HuH-7.5 (cell line): ENCODE measurements at regions not wholly inside any gene's neighbourhood (a gene's known extent, or its start where the extent isn't known, plus 50 kb on each side); places are given as distances from the start of the nearest gene placed in this dataset.
"Not testable (repeated sequence)": the region's sequence is repeated elsewhere in the genome, so short reads cannot be mapped to it uniquely, and the experiment has no call there.

Experiments used
- DNase-seq: peaks from one replicate; pipeline ENCODE4 v3.0.0; 2011; ENCODE audit warnings: low spot score

GRCh38 chr15:84152381-84152979 lies 83.1 kb upstream of the GOLGA6L4 start:
- not testable (repeated sequence) for DNase-seq

DNA sequence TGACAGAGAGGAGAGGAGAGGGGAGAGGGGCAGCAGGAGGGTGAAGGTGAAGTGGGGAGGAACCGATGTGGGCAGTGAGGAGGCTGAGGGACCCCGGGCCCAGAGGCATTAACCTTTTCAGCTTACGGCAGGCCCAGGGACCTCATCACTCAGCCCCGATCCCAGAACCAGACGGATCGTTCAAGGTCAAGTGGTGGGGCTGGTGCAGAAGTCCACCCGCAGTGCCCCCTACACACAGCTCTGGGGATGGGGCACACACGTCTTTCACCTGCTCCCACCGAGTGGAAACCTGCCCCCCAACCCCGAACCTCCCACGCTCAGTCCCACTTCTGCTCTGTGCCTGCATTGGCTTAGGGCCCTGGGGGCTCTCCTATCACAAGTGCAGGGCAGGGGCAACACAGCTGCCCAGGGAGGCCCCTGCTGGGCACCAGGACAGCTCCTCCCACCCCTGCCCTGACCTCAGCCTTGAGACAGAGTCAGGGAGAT lies 81.9 kb upstream of the GOLGA6L4 start:
- not testable (repeated sequence) for DNase-seq

DNA sequence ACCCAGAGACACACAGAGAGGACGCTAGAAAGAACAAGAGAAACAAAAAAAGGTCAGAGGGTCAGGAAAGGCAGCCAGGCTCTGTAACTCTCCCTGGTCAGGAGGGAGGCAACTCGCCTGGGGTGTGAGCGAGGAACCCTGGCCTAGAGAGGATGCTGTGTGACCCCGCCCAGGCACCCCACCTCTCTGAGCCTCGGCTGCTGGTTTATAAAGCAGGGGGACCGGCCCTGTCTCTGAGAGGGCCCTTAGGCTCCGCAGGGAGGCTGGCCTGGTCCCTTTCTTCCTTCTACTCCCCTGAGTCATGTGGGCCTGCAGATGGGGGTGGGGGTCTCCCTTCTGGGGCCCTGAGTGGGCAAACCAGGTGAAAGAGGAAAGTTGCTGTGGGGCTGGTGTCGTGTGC lies 81.3 kb upstream of the GOLGA6L4 start:
- not testable (repeated sequence) for DNase-seq

DNA sequence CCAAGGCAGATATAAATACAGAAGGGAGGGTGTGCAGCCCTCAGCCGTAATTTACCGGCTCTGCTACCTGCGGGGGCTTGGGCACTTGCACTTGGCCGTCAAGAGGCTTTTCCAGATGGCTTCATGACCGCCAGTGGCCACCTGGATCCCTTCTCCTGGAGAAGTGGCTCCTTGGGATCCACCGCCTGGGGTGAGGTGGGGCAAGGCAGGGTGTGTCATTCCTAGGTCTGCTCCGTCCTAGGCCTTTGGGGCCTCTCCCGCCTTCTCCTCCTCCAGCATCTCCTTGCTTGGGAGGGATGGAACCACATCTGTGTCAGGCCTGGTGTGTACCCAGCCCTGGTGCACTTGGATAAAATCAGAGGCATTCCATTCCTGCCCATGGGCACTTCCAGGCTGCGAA lies 80.8 kb upstream of the GOLGA6L4 start:
- DNase-seq = not testable (repeated sequence)

DNA sequence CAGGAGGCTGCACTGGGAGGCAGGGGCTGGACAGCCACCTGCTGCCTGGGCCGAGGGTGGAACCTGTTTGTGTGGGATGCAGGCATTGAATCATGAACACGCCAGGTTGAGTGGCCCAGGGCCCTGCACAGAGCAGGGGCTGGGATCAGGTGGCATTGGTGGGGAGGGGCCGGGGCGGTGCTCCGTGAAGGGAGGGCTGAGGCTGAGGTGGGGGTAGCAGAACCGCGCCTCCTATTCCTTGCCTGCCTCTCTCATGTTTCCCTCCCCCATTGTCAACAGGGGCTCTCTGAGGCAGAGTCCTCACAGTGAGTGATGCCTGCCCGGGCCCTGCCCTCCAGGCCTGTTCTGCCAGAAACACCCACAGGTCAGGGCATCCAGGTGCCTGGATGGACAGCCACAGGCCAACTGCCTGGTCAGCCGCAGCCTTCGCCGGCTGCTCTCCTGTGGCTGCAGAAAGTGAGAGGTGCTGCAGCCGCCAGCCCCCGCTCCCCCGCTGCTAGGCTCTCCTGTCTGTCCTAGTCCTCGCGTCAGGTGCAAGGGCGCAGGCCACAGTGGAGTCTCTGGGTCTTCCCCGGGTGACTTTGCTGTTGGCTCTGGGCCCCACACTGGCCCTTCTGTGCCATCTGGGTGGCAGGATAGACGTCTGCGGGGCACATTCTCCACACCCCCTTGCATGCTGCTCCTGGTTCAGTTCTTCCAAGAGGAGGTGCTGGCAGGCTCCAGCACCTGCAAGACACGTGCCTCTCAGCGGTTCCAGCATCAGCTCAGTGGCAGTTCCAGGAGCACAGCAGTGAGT lies 79.6 kb upstream of the GOLGA6L4 start:
- not testable (repeated sequence) for DNase-seq

- DNase-seq = not testable (repeated sequence)
Measured at GRCh38 chr15:84156588-84156840, 79.1 kb upstream of the GOLGA6L4 start.

DNA sequence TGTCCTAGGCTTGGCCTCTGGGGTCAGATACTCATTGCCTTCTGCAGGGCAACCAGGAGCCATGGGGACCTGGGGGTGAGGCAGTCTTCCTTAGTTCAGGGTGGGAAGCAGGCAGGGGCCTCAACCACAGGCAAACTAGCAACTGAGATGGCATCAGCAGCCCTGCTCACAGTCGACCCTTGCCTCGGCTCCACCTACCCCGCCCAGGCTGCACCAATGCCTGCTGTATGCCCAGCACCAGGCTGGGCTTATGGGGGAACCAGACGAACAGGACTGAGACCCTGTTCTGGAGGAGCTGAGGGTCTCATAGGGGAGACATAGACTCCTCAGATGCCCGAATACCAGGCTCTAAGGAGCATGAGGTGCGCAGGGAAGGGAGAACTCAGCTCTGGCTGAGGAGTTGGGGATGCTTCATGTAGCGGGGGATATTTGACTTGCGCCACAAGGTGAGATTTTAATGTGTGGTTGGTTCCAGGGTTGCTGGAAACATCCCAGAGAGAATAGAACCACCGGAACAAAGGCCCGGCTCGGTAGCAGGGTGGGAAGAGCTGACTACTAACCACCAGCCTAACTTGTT lies 78.4 kb upstream of the GOLGA6L4 start:
- DNase-seq = not testable (repeated sequence)

DNA sequence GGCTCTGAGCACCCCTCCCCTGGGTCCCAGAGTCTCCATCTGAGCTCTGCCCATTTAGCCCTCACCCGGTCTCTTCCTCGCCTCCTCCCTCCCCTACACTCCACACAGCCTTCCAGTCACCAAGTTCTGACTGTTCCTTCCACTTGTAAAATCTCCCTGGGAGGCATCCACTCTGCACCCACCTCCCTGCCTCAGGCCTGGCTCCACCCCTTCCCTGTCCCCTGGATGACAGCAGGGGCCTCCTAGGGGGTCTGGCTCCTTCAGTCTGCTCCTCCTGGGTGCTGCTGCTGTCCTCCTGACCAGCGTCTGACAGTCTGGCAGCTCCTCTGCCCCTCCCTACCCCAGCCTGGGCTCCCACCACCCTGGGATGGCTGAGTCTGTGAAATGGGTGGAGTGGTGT lies 77.7 kb upstream of the GOLGA6L4 start:
- not testable (repeated sequence) for DNase-seq

DNA sequence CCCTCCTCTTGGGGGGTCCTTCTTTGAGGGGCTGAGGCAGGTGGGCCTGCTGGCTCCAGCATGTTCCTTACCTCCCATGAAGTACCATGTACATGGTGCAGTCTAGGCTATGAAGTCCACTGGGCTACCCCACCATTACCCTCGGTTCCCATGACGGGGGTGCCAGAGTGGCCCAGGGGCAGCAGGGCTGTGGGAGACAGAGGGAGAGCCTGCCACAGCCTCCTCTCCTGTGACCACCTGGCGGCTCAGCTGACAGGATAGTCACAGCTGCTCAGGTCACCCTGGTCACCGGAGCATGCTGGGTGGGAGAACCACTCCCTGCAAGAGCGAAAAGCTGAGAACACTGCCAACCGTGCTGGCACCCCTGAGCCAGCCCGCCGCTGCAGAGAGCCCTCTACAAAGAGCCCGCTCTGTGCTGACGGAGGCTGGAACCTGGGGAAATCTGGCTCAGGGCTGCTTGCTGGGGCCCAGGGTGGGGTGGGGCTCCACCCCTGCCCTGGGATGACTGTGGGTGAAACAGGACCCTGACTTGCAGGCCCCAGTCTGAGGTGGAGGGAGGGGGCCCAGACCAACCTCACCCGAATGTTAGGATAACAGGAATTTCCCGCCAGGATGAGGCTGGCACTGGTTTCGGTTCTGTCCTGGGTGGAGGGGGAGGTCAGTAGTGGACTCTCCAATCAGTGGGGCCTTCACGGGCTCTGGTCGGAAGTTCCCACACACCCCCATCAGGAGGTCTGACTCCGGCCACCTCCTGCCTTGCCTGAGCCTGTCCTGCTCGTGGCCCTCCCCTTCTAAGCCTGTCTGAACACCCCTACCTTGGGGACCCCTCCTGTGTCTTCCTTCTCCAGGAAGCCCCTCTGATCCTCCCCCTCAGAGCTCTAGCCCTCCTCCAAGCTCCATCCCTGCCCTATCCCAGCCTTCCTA lies 76.0 kb upstream of the GOLGA6L4 start:
- not testable (repeated sequence) for DNase-seq

DNA sequence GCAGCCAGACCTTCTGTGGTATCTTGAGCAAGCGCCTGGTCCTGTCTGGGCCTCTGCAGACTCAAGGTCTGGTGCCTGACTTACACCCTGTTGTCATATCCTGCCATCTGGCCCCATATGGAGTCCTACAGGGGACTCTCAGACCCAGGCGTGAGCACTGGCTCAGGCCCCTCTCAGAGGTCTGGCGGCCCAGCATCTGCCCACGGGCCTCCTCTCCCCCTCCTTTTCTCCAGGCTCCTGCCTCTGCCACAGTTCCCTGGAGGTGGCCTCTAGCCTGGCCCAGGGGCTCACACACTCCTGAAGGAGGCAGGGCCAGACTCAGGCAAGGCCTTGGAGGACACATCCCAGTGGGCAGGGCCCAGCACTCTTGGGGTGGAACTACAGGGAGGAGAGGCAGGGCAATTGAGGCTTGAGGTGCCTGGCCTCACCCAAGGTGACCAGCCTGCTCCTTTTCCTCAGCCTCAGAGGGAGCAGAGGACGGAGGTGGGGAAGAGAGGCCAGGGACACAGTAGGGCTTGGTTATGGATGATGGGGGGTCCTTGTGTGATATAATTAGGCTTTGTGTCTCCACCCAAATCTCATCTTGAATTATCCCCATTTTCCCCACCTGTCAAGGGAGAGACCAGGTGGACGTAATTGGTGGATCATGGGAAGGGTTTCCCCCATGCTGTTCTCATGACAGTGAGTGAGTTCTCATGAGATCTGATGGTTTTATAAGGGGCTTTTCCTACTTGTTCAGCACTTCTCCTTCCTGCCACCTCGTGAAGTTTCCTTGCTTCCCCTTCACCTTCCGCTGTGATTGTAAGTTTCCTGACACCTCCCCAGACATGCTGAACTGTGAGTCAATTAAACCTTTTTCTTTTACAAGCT lies 70.9 kb upstream of the GOLGA6L4 start:
- DNase-seq = not testable (repeated sequence)

DNA sequence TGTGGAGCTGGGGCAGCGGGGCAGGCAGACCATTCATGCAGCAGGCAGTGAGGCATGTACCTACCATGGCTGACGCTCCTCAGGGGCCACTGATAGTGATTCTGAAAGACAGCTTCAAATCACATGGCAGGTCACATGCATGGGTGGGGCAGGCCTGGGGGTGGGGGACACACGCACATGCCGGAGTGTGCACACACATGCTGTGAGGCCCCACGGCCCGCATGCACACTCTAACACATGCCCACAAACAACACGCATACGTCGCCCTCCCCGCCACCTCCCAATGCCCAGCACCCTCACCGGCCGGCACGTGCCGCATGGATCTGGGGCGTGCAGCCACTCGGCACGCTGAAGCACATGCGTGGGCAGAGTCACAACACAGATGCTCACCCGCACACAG lies 65.5 kb upstream of the GOLGA6L4 start:
- DNase-seq = not testable (repeated sequence)

- DNase-seq = not testable (repeated sequence)
Measured at GRCh38 chr15:84173231-84173610, 62.4 kb upstream of the GOLGA6L4 start.
